BE2C (cell line): ENCODE measurements at regions not wholly inside any gene's neighbourhood (a gene's known extent, or its start where the extent isn't known, plus 50 kb on each side); places are given as distances from the start of the nearest gene placed in this dataset.
"Not testable (repeated sequence)": the region's sequence is repeated elsewhere in the genome, so short reads cannot be mapped to it uniquely, and the experiment has no call there.

ENCODE experiments used
- DNase-seq: peaks from one replicate; pipeline ENCODE4 v3.0.0-alpha.2; 2020
- H3K27me3 ChIP-seq: fragments of 250-450 bp; sonication (Bioruptor Pico); 2 replicates; pipeline ENCODE4 v1.5.1; 2020; ENCODE audit warnings: mild to moderate bottlenecking
- H3K36me3 ChIP-seq: fragments of 250-450 bp; sonication (Bioruptor Pico); 2 replicates; pipeline ENCODE4 v1.5.1; 2020; ENCODE audit warnings: mild to moderate bottlenecking
- H3K4me1 ChIP-seq: fragments of 250-450 bp; sonication (Bioruptor Pico); 2 replicates; pipeline ENCODE4 v1.5.1; 2020
- H3K4me3 ChIP-seq: 2 replicates; pipeline ENCODE4 v1.5.1; 2011; ENCODE audit warnings: low read depth, low read length
- H3K9me3 ChIP-seq: fragments of 250-450 bp; sonication (Bioruptor Pico); 2 replicates; pipeline ENCODE4 v1.5.1; 2020
- CTCF ChIP-seq: IDR thresholded peaks from 2 replicates; pipeline ENCODE4 v1.5.1; 2012; ENCODE audit warnings: mild to moderate bottlenecking, low read depth, low read length

GRCh38 chr10:29363930-29364329, 75.1 kb downstream of the LYZL1 start:
- DNase-seq, H3K36me3 ChIP-seq, H3K9me3 ChIP-seq: not testable (repeated sequence)

GRCh38 chr10:29366206-29366605, 77.3 kb downstream of the LYZL1 start:
- not testable (repeated sequence) for H3K27me3 ChIP-seq, DNase-seq, H3K4me1 ChIP-seq, H3K36me3 ChIP-seq, H3K9me3 ChIP-seq, H3K4me3 ChIP-seq

More at GRCh38 chr10:29363930-29364329, 75.1 kb downstream of the LYZL1 start:
- not testable (repeated sequence) for H3K4me3 ChIP-seq, H3K4me1 ChIP-seq, H3K27me3 ChIP-seq

GRCh38 chr10:29369419-29369818, 80.5 kb downstream of the LYZL1 start:
- DNase-seq: no peak
- H3K36me3 ChIP-seq: no peaks in the 10 kb centered on the region
- H3K27me3 ChIP-seq: no peaks in the 10 kb centered on the region
- peaks cover 7% of the 10 kb centered on the region for H3K4me1 ChIP-seq
- H3K9me3 ChIP-seq: no peaks in the 10 kb centered on the region
- H3K4me3 ChIP-seq: no peak overlapping the region
- TF ChIP-seq CTCF: no peak

GRCh38 chr10:29370097-29371092, 81.5 kb downstream of the LYZL1 start:
- Histone ChIP-seq H3K27me3 (no peaks in the 10 kb centered on the region), H3K4me1 (peaks cover 7% of the 10 kb centered on the region), H3K36me3 (no peaks in the 10 kb centered on the region), H3K4me3 (no peak overlapping the region), H3K9me3 (no peaks in the 10 kb centered on the region)
- no peak for TF ChIP-seq CTCF
- peak; percentile 26 for DNase-seq

GRCh38 chr10:29372920-29373319, 84.0 kb downstream of the LYZL1 start:
- Histone ChIP-seq H3K36me3 (no peaks in the 10 kb centered on the region), H3K4me1 (peaks cover 7% of the 10 kb centered on the region), H3K9me3 (no peaks in the 10 kb centered on the region), H3K4me3 (no peak overlapping the region), H3K27me3 (no peaks in the 10 kb centered on the region)
- DNase-seq: peak; percentile 28
- no peak for TF ChIP-seq CTCF

- no peak for DNase-seq
- Histone ChIP-seq H3K27me3 (no peaks in the 10 kb centered on the region), H3K9me3 (no peaks in the 10 kb centered on the region), H3K4me3 (no peak overlapping the region), H3K4me1 (peaks cover 7% of the 10 kb centered on the region), H3K36me3 (no peaks in the 10 kb centered on the region)
- no peak for TF ChIP-seq CTCF
Observed at GRCh38 chr10:29374162-29374561, 85.3 kb downstream of the LYZL1 start.

GRCh38 chr10:29375888-29376287, 87.0 kb downstream of the LYZL1 start:
- Histone ChIP-seq H3K4me1 (peaks cover 3% of the 10 kb centered on the region), H3K36me3 (no peaks in the 10 kb centered on the region)
- no peak for DNase-seq

More at GRCh38 chr10:29375888-29376287, 87.0 kb downstream of the LYZL1 start:
- Histone ChIP-seq H3K4me3 (no peak overlapping the region), H3K27me3 (no peaks in the 10 kb centered on the region), H3K9me3 (no peaks in the 10 kb centered on the region)
- TF ChIP-seq CTCF: no peak
